SK-N-SH treated with all-trans-retinoic acid at 6 μM for 48 hours (cell line): ENCODE measurements at regions not wholly inside any gene's neighbourhood (a gene's known extent, or its start where the extent isn't known, plus 50 kb on each side); places are given as distances from the start of the nearest gene placed in this dataset.

Experiments
- ATAC-seq: fragments of 200-7000 bp; cut with Tn5 transposase; 3 replicates; pipeline ENCODE4 v1.9.1; 2020; ENCODE audit warnings: mild to moderate bottlenecking, moderate library complexity
- ARNTL ChIP-seq: fragments of 450-650 bp; formaldehyde crosslinking; IDR thresholded peaks from 2 replicates; pipeline ENCODE4 v1.5.0; 2020; ENCODE audit warnings: low read depth, mild to moderate bottlenecking, moderate library complexity, borderline replicate concordance
- BACH2 ChIP-seq: fragments of 250-450 bp; sonication (Bioruptor Pico); IDR thresholded peaks from 2 replicates; pipeline ENCODE4 v1.9.0; 2021; ENCODE audit warnings: mild to moderate bottlenecking, borderline replicate concordance
- CREB5 ChIP-seq: fragments of 250-450 bp; sonication (Bioruptor Pico); IDR thresholded peaks from 2 replicates; pipeline ENCODE4 v1.5.1; 2020; ENCODE audit warnings: low read depth, mild to moderate bottlenecking, moderate library complexity
- CSDC2 ChIP-seq: fragments of 250-450 bp; sonication (Bioruptor Pico); IDR thresholded peaks from 2 replicates; pipeline ENCODE4 v1.5.0; 2020; ENCODE audit warnings: mild to moderate bottlenecking, moderate library complexity
- ESRRG ChIP-seq: fragments of 250-450 bp; sonication (Bioruptor Pico); IDR thresholded peaks from 2 replicates; pipeline ENCODE4 v1.6.1; 2021; ENCODE audit warnings: mild to moderate bottlenecking
- GLIS3 ChIP-seq: fragments of 250-450 bp; sonication (Bioruptor Pico); IDR thresholded peaks from 2 replicates; pipeline ENCODE4 v1.5.0; 2020; ENCODE audit warnings: mild to moderate bottlenecking, moderate library complexity
- ISL1 ChIP-seq: fragments of 250-450 bp; sonication (Bioruptor Pico); IDR thresholded peaks from 2 replicates; pipeline ENCODE4 v2.1.2; 2022; ENCODE audit warnings: mild to moderate bottlenecking, moderate library complexity
- OSR1 ChIP-seq: fragments of 250-450 bp; sonication (Bioruptor Pico); IDR thresholded peaks from 2 replicates; pipeline ENCODE4 v1.8.0; 2022; ENCODE audit warnings: moderate library complexity, mild to moderate bottlenecking, inconsistent platforms
- PATZ1 ChIP-seq: fragments of 250-450 bp; sonication (Bioruptor Pico); IDR thresholded peaks from 2 replicates; pipeline ENCODE4 v1.8.0; 2020; ENCODE audit warnings: mild to moderate bottlenecking, moderate library complexity, borderline replicate concordance
- POU6F1 ChIP-seq: fragments of 250-450 bp; sonication (Bioruptor Pico); IDR thresholded peaks from 2 replicates; pipeline ENCODE4 v1.8.0; 2021; ENCODE audit warnings: low read depth, mild to moderate bottlenecking, moderate library complexity, borderline replicate concordance
- PPARA ChIP-seq: fragments of 250-450 bp; sonication (Bioruptor Pico); IDR thresholded peaks from 2 replicates; pipeline ENCODE4 v1.5.0; 2020; ENCODE audit warnings: mild to moderate bottlenecking, borderline replicate concordance
- RARB ChIP-seq: fragments of 250-450 bp; sonication (Bioruptor Pico); IDR thresholded peaks from 2 replicates; pipeline ENCODE4 v1.8.0; 2021; ENCODE audit warnings: mild to moderate bottlenecking, moderate library complexity
- SNAI2 ChIP-seq: fragments of 250-450 bp; sonication (Bioruptor Pico); IDR thresholded peaks from 2 replicates; pipeline ENCODE4 v1.5.0; 2020; ENCODE audit warnings: mild to moderate bottlenecking, moderate library complexity
- TCF4 ChIP-seq: fragments of 250-450 bp; sonication (Bioruptor Pico); IDR thresholded peaks from 2 replicates; pipeline ENCODE4 v1.8.0; 2021; ENCODE audit warnings: mild to moderate bottlenecking, moderate library complexity, borderline replicate concordance
- TOX ChIP-seq: fragments of 250-450 bp; sonication (Bioruptor Pico); IDR thresholded peaks from 2 replicates; pipeline ENCODE4 v1.8.0; 2021; ENCODE audit warnings: mild to moderate bottlenecking, moderate library complexity, borderline replicate concordance
- TSHZ2 ChIP-seq: fragments of 250-450 bp; sonication (Bioruptor Pico); IDR thresholded peaks from 2 replicates; pipeline ENCODE4 v1.5.0; 2020; ENCODE audit warnings: mild to moderate bottlenecking, moderate library complexity
- ZC3H10 ChIP-seq: fragments of 250-450 bp; sonication (Bioruptor Pico); IDR thresholded peaks from 2 replicates; pipeline ENCODE4 v1.5.1; 2021; ENCODE audit warnings: mild to moderate bottlenecking, moderate library complexity
- ZFP3 ChIP-seq: fragments of 250-450 bp; sonication (Bioruptor Pico); IDR thresholded peaks from 2 replicates; pipeline ENCODE4 v1.5.0; 2020; ENCODE audit warnings: mild to moderate bottlenecking, moderate library complexity
- ZFP30 ChIP-seq: fragments of 450-650 bp; formaldehyde crosslinking; IDR thresholded peaks from 2 replicates; pipeline ENCODE4 v1.5.0; 2022; ENCODE audit warnings: mild to moderate bottlenecking, moderate library complexity
- ZNF565 ChIP-seq: fragments of 450-650 bp; formaldehyde crosslinking; conservative IDR thresholded peaks from 2 replicates; pipeline ENCODE4 v1.5.0; 2020; ENCODE audit warnings: low read depth, mild to moderate bottlenecking, moderate library complexity
- ZNF70 ChIP-seq: fragments of 450-650 bp; formaldehyde crosslinking; IDR thresholded peaks from 2 replicates; pipeline ENCODE4 v1.5.0; 2020; ENCODE audit warnings: mild to moderate bottlenecking, moderate library complexity
- ZNF8 ChIP-seq: fragments of 450-650 bp; formaldehyde crosslinking; IDR thresholded peaks from 2 replicates; pipeline ENCODE4 v1.5.0; 2020; ENCODE audit warnings: mild to moderate bottlenecking, moderate library complexity

GRCh38 chr5:117880932-117881331 lies 1107.4 kb downstream of the DTWD2 start:
- no peak for ATAC-seq
- TF ChIP-seq CREB5 (CRISPR knock-in tag) = no peak
- TF ChIP-seq ZNF565 (CRISPR knock-in tag) = no peak
- TF ChIP-seq BACH2 (CRISPR knock-in tag) = no peak
- TF ChIP-seq TOX = no peak
- TF ChIP-seq ARNTL (CRISPR knock-in tag) = no peak
- TF ChIP-seq ISL1 (CRISPR knock-in tag) = no peak
- no peak for TF ChIP-seq ZFP30
- no peak for TF ChIP-seq PATZ1 (CRISPR knock-in tag)
- TF ChIP-seq ZNF8 = no peak
- no peak for TF ChIP-seq OSR1
- no peak for TF ChIP-seq PPARA (CRISPR knock-in tag)
- no peak for TF ChIP-seq ZFP3 (CRISPR knock-in tag)
- no peak for TF ChIP-seq ZC3H10 (CRISPR knock-in tag)
- no peak for TF ChIP-seq TSHZ2 (CRISPR knock-in tag)
- no peak for TF ChIP-seq CSDC2 (CRISPR knock-in tag)
- no peak for TF ChIP-seq TCF4 (CRISPR knock-in tag)
- no peak for TF ChIP-seq ZNF70
- TF ChIP-seq POU6F1 (CRISPR knock-in tag) = no peak
- TF ChIP-seq RARB = no peak
- TF ChIP-seq GLIS3 (CRISPR knock-in tag) = no peak

- no peak for TF ChIP-seq ARNTL (CRISPR knock-in tag)
- TF ChIP-seq RARB = no peak
- TF ChIP-seq CREB5 (CRISPR knock-in tag) = no peak
- no peak for TF ChIP-seq ZNF565 (CRISPR knock-in tag)
- TF ChIP-seq SNAI2 (CRISPR knock-in tag) = no peak
- TF ChIP-seq OSR1 = no peak
- TF ChIP-seq ESRRG (CRISPR knock-in tag) = no peak
- no peak for TF ChIP-seq CSDC2 (CRISPR knock-in tag)
- TF ChIP-seq TCF4 (CRISPR knock-in tag) = no peak
- TF ChIP-seq ZNF70 = no peak
- TF ChIP-seq POU6F1 (CRISPR knock-in tag) = no peak
- no peak for TF ChIP-seq ZFP3 (CRISPR knock-in tag)
- TF ChIP-seq, all 23 proteins: peak for 0
Observed at GRCh38 chr5:117877731-117878130, 1110.6 kb downstream of the DTWD2 start.

More at GRCh38 chr5:117877731-117878130, 1110.6 kb downstream of the DTWD2 start:
- no peak for ATAC-seq
